Naive thymus-derived CD4-positive, alpha-beta T cell (primary cell): ENCODE measurements at regions not wholly inside any gene's neighbourhood (a gene's known extent, or its start where the extent isn't known, plus 50 kb on each side); places are given as distances from the start of the nearest gene placed in this dataset.

Source experiments
- ATAC-seq: fragments of 150-1000 bp; cut with Tn5 transposase; 2 replicates; pipeline ENCODE4 v1.10.0; 2021; ENCODE audit warnings: mild to moderate bottlenecking, moderate library complexity
- CTCF ChIA-PET: fragments of 350-600 bp; sonication (Branson Sonifier 250); formaldehyde crosslinking; loops from one replicate; lab custom pipeline; 2021; ENCODE audit warnings: antibody characterized with exemption; lab: Charles Lee
- POLR2A ChIA-PET: fragments of 350-600 bp; sonication (Branson Sonifier 250); formaldehyde crosslinking; loops from one replicate; lab custom pipeline; 2021; ENCODE audit warnings: antibody characterized with exemption, inconsistent platforms; lab: Charles Lee
- DNase-seq, 9 donors: peaks; one replicate each; pipeline versions ENCODE4 v3.0.0 to v3.0.0-alpha.2; 2020 to 2022; ENCODE audit warnings: mixed read lengths in 1 of 9
- H3K27ac ChIP-seq: one replicate; pipeline ENCODE4 v1.7.0; 2013; ENCODE audit warnings: mild to moderate bottlenecking, low read depth, low read length, moderate library complexity
- H3K27me3 ChIP-seq, 2 donors: one replicate each; pipeline ENCODE4 v1.7.0; 2013; ENCODE audit warnings: low read length in 2 of 2, mild to moderate bottlenecking in 2 of 2, moderate library complexity in 2 of 2; ENCODE audit not compliant: control insufficient read depth in 2 of 2, insufficient read depth in 2 of 2
- H3K36me3 ChIP-seq, 3 experiments: 1 replicate in 2 of 3; 2 replicates in 1 of 3; pipeline ENCODE4 v1.7.0; 2013; ENCODE audit warnings: low read length in 3 of 3, mild to moderate bottlenecking in 3 of 3, moderate library complexity in 1 of 3; ENCODE audit not compliant: insufficient read depth in 3 of 3, control insufficient read depth in 2 of 3
- H3K4me1 ChIP-seq, 2 donors: one replicate each; pipeline ENCODE4 v1.7.0; 2013; ENCODE audit warnings: low read length in 2 of 2, mild to moderate bottlenecking in 2 of 2, moderate library complexity in 1 of 2; ENCODE audit not compliant: control insufficient read depth in 2 of 2, insufficient read depth in 2 of 2
- H3K4me3 ChIP-seq: 2 replicates; pipeline ENCODE4 v1.7.0; 2013; ENCODE audit warnings: mild to moderate bottlenecking, low read length
- H3K9me3 ChIP-seq, 3 experiments: 1 replicate in 2 of 3; 2 replicates in 1 of 3; pipeline ENCODE4 v1.7.0; 2013; ENCODE audit warnings: low read length in 3 of 3; ENCODE audit not compliant: control insufficient read depth in 2 of 3
- H3K27ac Mint-ChIP-seq, 9 donors: one replicate each; pipeline ENCODE4 v1.8.0; 2020 to 2022; ENCODE audit warnings: mixed read lengths in 9 of 9, mild to moderate bottlenecking in 8 of 9, moderate library complexity in 5 of 9, inconsistent platforms in 2 of 9
- H3K27me3 Mint-ChIP-seq, 5 donors: one replicate each; pipeline ENCODE4 v1.8.0; 2021 to 2022; ENCODE audit warnings: mixed read lengths in 5 of 5, mild to moderate bottlenecking in 1 of 5
- H3K36me3 Mint-ChIP-seq, 5 donors: one replicate each; pipeline ENCODE4 v1.8.0; 2020 to 2022; ENCODE audit warnings: mixed read lengths in 5 of 5, mild to moderate bottlenecking in 3 of 5, inconsistent platforms in 1 of 5
- H3K4me1 Mint-ChIP-seq, 7 donors: one replicate each; pipeline ENCODE4 v1.8.0; 2020 to 2022; ENCODE audit warnings: mixed read lengths in 7 of 7, mild to moderate bottlenecking in 3 of 7, inconsistent platforms in 1 of 7
- H3K4me3 Mint-ChIP-seq, 10 donors: one replicate each; pipeline ENCODE4 v1.8.0; 2020 to 2022; ENCODE audit warnings: mild to moderate bottlenecking in 10 of 10, mixed read lengths in 10 of 10, moderate library complexity in 6 of 10, inconsistent platforms in 2 of 10
- H3K9me3 Mint-ChIP-seq, 11 donors: one replicate each; pipeline ENCODE4 v1.8.0; 2020 to 2022; ENCODE audit warnings: mixed read lengths in 11 of 11, mild to moderate bottlenecking in 4 of 11, inconsistent platforms in 1 of 11, moderate library complexity in 1 of 11
- intact Hi-C, 2 donors: fragments of 100-400 bp; cut with micrococcal nuclease; formaldehyde crosslinking; loops; one replicate each; pipeline ENCODE4 v1.15.1; 2023

DNA sequence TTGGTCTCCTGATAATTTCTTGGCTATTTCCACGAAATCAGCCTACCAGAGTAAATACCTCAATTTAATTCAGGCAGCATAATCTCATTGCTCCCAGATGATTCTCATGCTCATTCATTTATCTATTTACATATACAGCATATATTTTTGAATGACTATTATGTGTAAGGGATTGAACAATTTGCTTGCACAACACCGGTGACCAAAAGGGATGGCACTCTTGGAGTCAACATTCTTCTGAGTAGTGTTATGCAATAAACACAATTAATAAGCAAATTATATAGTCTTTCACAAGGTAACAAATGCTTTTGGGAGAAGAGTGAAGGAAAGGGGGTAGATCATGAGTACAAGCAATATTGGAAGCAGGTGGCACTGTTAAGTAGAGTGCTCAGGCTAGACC lies 1015.3 kb downstream of the ARAP2 start:
- H3K9me3 ChIP-seq: no peaks in the 10 kb centered on the region
- Mint-ChIP-seq H3K9me3 (peaks cover 0 to 22% (median 0%) of the 10 kb centered on the region in 11 donors), H3K27ac (no peak overlapping the region), H3K4me1 (no peaks in the 10 kb centered on the region), H3K36me3 (no peaks in the 10 kb centered on the region), H3K4me3 (no peak overlapping the region), H3K27me3 (no peaks in the 10 kb centered on the region)
- no peak overlapping the region for H3K4me3 ChIP-seq
- ChIA-PET POLR2A (no interaction called here), CTCF (no interaction called here)
- DNase-seq (no peak), ATAC-seq (no peak)
- H3K36me3 ChIP-seq: no peaks in the 10 kb centered on the region
- H3K27ac ChIP-seq: no peak overlapping the region
- intact Hi-C loops: no loop called here
- H3K27me3 ChIP-seq: no peaks in the 10 kb centered on the region
- no peaks in the 10 kb centered on the region for H3K4me1 ChIP-seq

DNA sequence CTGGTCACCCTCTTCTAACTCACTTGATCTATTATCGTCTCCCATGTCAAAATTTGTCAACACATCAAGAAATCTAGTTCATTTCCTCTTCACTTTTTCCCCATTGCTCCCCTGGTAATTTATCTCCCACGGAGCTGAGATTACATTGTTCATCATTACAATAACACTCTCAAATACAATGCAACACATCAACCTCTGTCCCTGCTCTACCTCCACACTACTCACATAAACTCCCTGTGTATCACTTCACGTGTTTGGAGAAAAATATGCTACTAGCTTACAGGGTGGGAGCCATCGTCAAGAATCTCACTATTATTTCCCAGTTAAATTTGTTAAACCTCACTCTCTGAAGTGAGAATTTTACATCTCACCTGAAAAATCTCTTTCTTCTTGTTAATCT lies 1006.4 kb downstream of the ARAP2 start:
- intact Hi-C loops: no loop called here
- H3K4me3 Mint-ChIP-seq: no peak overlapping the region

GRCh38 chr4:35238793-35239192 lies 1005.5 kb downstream of the ARAP2 start:
- Mint-ChIP-seq H3K4me3 (no peak overlapping the region), H3K27ac (no peak overlapping the region), H3K36me3 (no peaks in the 10 kb centered on the region), H3K4me1 (no peaks in the 10 kb centered on the region), H3K27me3 (no peaks in the 10 kb centered on the region), H3K9me3 (peaks cover 0 to 29% (median 5%) of the 10 kb centered on the region in 11 donors)
- Histone ChIP-seq H3K4me3 (no peak overlapping the region), H3K4me1 (no peaks in the 10 kb centered on the region), H3K27me3 (no peaks in the 10 kb centered on the region), H3K9me3 (no peaks in the 10 kb centered on the region), H3K27ac (no peak overlapping the region), H3K36me3 (no peaks in the 10 kb centered on the region)
- ChIA-PET CTCF (no interaction called here), POLR2A (no interaction called here)
- intact Hi-C loops: no loop called here
- DNase-seq (no peak), ATAC-seq (no peak)

More for the DNA sequence above, 1006.4 kb downstream of the ARAP2 start:
- ChIA-PET CTCF (no interaction called here), POLR2A (no interaction called here)
- Histone ChIP-seq H3K9me3 (no peaks in the 10 kb centered on the region), H3K4me3 (no peak overlapping the region), H3K36me3 (no peaks in the 10 kb centered on the region), H3K4me1 (no peaks in the 10 kb centered on the region), H3K27me3 (no peaks in the 10 kb centered on the region), H3K27ac (no peak overlapping the region)
- Mint-ChIP-seq H3K36me3 (no peaks in the 10 kb centered on the region), H3K4me1 (no peaks in the 10 kb centered on the region), H3K27me3 (no peaks in the 10 kb centered on the region), H3K27ac (no peak overlapping the region), H3K9me3 (peaks cover 2 to 35% (median 6%) of the 10 kb centered on the region in 11 donors)
- DNase-seq: no peak
- no peak for ATAC-seq

DNA sequence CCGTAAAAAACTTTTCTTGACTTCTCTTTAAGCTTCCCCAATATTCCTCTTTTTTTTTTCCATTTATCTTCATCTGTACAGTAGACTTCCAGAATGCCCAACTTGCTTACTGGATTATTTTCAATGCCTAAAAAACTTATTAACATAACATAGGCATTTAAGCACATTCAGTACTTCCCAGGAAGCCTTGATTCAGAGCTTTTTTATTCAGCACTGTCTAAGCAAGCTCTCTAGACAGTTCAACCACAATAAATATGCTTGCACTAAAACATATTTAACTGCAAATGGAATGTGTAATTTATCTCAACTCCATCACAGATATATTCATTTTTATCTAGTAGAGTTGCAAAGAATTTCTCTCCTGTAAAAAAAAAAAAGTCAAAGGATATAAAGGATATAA lies 997.8 kb downstream of the ARAP2 start:
- ChIA-PET CTCF (no interaction called here), POLR2A (no interaction called here)
- no peaks in the 10 kb centered on the region for H3K36me3 ChIP-seq
- Mint-ChIP-seq H3K9me3 (peaks cover 0 to 11% (median 4%) of the 10 kb centered on the region in 11 donors), H3K4me3 (no peak overlapping the region), H3K36me3 (no peaks in the 10 kb centered on the region), H3K27ac (no peak overlapping the region), H3K27me3 (no peaks in the 10 kb centered on the region), H3K4me1 (no peaks in the 10 kb centered on the region)
- ATAC-seq (no peak), DNase-seq (no peak)
- H3K4me1 ChIP-seq: no peaks in the 10 kb centered on the region
- H3K27me3 ChIP-seq: no peaks in the 10 kb centered on the region
- no peak overlapping the region for H3K4me3 ChIP-seq
- no peaks in the 10 kb centered on the region for H3K9me3 ChIP-seq
- intact Hi-C loops: no loop called here
- no peak overlapping the region for H3K27ac ChIP-seq

DNA sequence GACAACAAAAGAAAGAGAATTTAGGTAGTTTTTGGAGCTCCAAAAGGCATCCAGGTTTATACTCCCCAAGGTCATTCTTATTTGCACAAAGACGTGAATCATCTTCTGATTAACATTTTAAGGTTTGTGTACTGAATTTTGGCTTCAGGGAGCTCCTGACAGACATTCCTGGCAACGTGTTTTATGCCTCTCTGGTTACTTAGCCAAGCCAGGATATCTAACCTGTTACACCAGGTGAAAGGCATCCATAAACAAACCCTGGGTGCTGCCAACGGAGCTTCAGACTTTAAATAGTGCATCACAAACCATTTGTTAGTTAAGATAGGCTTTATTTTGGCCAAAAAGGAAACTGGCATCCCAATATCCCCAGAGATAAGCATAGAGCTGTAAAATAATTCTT lies 997.3 kb downstream of the ARAP2 start:
- Histone ChIP-seq H3K27ac (no peak overlapping the region), H3K9me3 (no peaks in the 10 kb centered on the region), H3K27me3 (no peaks in the 10 kb centered on the region), H3K4me3 (no peak overlapping the region), H3K36me3 (no peaks in the 10 kb centered on the region), H3K4me1 (no peaks in the 10 kb centered on the region)
- no peak overlapping the region for H3K27ac Mint-ChIP-seq
- DNase-seq (no peak), ATAC-seq (no peak)
- H3K9me3 Mint-ChIP-seq: peaks cover 0 to 11% (median 4%) of the 10 kb centered on the region in 11 donors
- no peaks in the 10 kb centered on the region for H3K36me3 Mint-ChIP-seq
- ChIA-PET CTCF (no interaction called here), POLR2A (no interaction called here)
- no peak overlapping the region for H3K4me3 Mint-ChIP-seq
- H3K4me1 Mint-ChIP-seq: no peaks in the 10 kb centered on the region
- intact Hi-C loops: no loop called here
- H3K27me3 Mint-ChIP-seq: no peaks in the 10 kb centered on the region

DNA sequence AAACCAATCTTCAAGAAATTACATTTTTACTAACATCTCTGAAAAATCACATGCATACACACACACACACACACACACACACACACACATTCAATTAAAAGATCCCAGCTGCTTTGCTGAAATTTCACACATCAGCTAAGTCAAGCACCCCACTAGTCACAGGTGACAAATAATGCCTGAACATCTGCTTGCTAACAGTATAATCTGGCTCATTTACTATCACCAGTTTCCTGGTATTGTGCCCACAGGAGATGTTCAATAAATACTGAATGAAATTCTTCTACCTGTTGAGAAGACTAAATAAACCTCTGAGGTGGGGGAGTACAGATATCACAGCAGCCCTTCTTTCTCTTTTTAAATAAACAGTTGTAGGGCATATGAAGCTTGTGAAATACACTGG lies 994.0 kb downstream of the ARAP2 start:
- no peak for DNase-seq
- Mint-ChIP-seq H3K27ac (no peak overlapping the region), H3K4me1 (no peaks in the 10 kb centered on the region), H3K4me3 (no peak overlapping the region), H3K27me3 (no peaks in the 10 kb centered on the region), H3K9me3 (peaks cover 0 to 6% (median 0%) of the 10 kb centered on the region in 11 donors), H3K36me3 (no peaks in the 10 kb centered on the region)
- intact Hi-C loops: no loop called here
- Histone ChIP-seq H3K27ac (no peak overlapping the region), H3K4me1 (no peaks in the 10 kb centered on the region), H3K36me3 (no peaks in the 10 kb centered on the region), H3K9me3 (no peaks in the 10 kb centered on the region), H3K4me3 (no peak overlapping the region), H3K27me3 (no peaks in the 10 kb centered on the region)
- ChIA-PET POLR2A (no interaction called here), CTCF (no interaction called here)
- no peak for ATAC-seq

DNA sequence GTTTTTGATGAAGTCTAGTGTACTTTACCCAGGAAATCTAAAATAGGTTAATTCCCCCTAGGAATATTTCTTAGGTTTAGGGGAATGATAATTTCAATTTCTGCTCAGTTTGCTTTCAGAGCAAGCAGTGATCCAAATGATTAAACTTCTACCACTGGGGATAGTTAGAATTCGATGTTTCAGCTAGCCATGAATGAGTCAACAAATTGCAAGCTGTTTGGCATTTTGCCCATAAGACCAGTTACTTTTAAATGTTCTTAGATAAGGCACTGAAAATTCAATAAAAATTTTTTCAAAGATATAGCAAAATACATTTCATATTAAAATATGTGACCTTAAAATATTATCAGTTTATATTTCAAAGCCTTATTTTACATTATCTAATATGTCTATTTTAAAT lies 993.6 kb downstream of the ARAP2 start:
- ChIA-PET POLR2A (no interaction called here), CTCF (no interaction called here)
- Mint-ChIP-seq H3K4me3 (no peak overlapping the region), H3K4me1 (no peaks in the 10 kb centered on the region), H3K27ac (no peak overlapping the region), H3K9me3 (peaks cover 0 to 6% (median 0%) of the 10 kb centered on the region in 11 donors), H3K36me3 (no peaks in the 10 kb centered on the region), H3K27me3 (no peaks in the 10 kb centered on the region)
- no peaks in the 10 kb centered on the region for H3K36me3 ChIP-seq
- no peak for DNase-seq
- no peaks in the 10 kb centered on the region for H3K9me3 ChIP-seq
- H3K4me3 ChIP-seq: no peak overlapping the region
- H3K27ac ChIP-seq: no peak overlapping the region
- no peak for ATAC-seq
- H3K4me1 ChIP-seq: no peaks in the 10 kb centered on the region
- no peaks in the 10 kb centered on the region for H3K27me3 ChIP-seq
- intact Hi-C loops: no loop called here
